NB4 (cell line): ENCODE measurements at regions not wholly inside any gene's neighbourhood (a gene's known extent, or its start where the extent isn't known, plus 50 kb on each side); places are given as distances from the start of the nearest gene placed in this dataset.

ENCODE experiments used
- DNase-seq: peaks from one replicate; pipeline ENCODE4 v3.0.0; 2010; ENCODE audit warnings: low read depth
- H3K4me3 ChIP-seq: one replicate; pipeline ENCODE4 v1.5.1; 2011; ENCODE audit warnings: mild to moderate bottlenecking, low read depth, low read length, moderate library complexity
- MYC ChIP-seq: IDR thresholded peaks from 2 replicates; pipeline ENCODE4 v1.6.1; 2011; ENCODE audit warnings: low read depth, low read length
- POLR2A ChIP-seq: IDR thresholded peaks from 2 replicates; pipeline ENCODE4 v1.6.1; 2011; ENCODE audit warnings: mild to moderate bottlenecking; ENCODE audit not compliant: insufficient read length; ENCODE audit errors: extremely low read depth
- TF ChIP-seq, protein P1 (sequence below): IDR thresholded peaks from 2 replicates; pipeline ENCODE4 v1.6.1; 2011; ENCODE audit warnings: low read depth, low read length
- TF ChIP-seq, protein P2 (sequence below): IDR thresholded peaks from one replicate; pipeline ENCODE4 v1.5.1; 2012; ENCODE audit warnings: low read depth, low read length

DNA sequence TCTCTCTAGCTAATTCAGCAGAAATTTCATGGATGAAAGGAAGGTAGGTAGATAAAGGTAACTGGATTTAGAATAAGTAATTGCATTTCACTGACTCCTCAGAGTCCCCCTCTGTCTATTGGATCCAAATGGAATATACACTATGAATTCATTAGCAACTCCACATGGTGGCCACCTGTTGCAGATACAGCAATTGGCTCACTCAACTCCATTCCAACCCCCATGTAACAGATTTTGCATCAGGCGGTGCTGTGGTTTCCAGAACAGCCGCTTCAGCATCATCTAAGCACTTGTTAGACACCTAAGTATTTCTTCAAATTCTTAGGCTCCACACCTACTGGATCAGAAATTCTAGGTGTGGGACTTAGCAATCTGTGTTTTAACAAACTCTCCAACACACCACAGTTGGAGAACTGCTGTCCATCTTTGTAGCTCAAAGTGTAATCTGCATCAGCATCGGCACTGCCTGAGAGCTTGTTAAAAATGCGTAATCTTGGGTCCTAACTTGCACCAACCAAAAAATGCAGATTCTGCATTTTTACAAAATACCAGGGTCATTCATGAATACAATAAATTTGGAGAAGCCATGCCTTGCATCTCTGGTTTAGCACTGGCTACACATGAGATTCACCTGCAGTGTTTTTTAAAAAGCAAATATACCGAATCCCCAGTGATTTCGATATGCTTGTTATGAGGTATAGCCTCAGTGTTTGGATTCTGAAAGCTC is 413.8 kb upstream of the CD180 start:
- TF ChIP-seq MYC (no peak), POLR2A (no peak)
- TF ChIP-seq, protein P1, sequence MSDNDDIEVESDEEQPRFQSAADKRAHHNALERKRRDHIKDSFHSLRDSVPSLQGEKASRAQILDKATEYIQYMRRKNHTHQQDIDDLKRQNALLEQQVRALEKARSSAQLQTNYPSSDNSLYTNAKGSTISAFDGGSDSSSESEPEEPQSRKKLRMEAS, result no peak
- TF ChIP-seq, protein P2, sequence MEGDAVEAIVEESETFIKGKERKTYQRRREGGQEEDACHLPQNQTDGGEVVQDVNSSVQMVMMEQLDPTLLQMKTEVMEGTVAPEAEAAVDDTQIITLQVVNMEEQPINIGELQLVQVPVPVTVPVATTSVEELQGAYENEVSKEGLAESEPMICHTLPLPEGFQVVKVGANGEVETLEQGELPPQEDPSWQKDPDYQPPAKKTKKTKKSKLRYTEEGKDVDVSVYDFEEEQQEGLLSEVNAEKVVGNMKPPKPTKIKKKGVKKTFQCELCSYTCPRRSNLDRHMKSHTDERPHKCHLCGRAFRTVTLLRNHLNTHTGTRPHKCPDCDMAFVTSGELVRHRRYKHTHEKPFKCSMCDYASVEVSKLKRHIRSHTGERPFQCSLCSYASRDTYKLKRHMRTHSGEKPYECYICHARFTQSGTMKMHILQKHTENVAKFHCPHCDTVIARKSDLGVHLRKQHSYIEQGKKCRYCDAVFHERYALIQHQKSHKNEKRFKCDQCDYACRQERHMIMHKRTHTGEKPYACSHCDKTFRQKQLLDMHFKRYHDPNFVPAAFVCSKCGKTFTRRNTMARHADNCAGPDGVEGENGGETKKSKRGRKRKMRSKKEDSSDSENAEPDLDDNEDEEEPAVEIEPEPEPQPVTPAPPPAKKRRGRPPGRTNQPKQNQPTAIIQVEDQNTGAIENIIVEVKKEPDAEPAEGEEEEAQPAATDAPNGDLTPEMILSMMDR, result no peak
- no peak for DNase-seq
- H3K4me3 ChIP-seq, result no peak overlapping the region

DNA sequence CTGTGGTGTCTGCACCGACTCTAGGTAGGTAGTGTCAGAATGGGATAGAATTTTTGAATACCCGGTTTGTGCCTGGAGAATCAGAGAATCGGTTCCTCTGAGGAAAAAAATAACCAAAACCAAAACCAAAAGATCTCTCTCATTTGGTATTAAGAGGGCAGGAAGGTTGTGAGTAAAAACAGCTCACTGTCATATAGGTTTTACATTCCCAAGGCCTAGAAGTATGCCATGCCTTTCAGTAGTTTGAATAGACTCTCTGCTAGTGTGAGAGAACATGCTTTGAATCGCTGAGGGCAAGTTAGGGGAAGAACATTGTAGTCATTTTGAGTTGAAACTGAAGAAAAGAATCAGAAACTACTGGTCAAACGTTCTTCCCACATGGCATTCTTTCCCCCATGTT is 411.4 kb upstream of the CD180 start:
- no peak overlapping the region for H3K4me3 ChIP-seq
- DNase-seq, result no peak
- TF ChIP-seq, protein P2, result no peak
- TF ChIP-seq POLR2A, result no peak
- TF ChIP-seq MYC, result no peak
- TF ChIP-seq, protein P1, result no peak

DNA sequence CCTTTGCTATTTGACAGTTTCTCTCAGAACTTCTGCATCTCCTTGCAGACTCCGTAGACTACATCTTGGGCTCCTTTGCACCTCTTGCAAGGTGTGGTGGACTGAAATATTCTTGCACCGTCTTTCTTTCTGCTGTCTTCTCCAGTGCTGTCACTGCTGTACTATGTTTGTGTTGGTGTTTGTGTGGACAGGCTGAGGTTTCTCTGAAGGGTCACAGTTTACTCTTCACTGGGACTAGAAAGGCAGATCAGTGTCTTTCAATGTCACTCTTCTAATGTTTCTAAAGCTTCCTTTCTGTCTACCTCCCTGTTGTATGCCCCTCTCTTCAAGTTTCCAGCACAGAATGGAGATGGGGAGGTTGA is 410.0 kb upstream of the CD180 start:
- TF ChIP-seq, protein P1, result no peak
- TF ChIP-seq MYC, result no peak
- TF ChIP-seq, protein P2, result no peak
- TF ChIP-seq POLR2A, result no peak
- no peak overlapping the region for H3K4me3 ChIP-seq
- DNase-seq, result no peak

DNA sequence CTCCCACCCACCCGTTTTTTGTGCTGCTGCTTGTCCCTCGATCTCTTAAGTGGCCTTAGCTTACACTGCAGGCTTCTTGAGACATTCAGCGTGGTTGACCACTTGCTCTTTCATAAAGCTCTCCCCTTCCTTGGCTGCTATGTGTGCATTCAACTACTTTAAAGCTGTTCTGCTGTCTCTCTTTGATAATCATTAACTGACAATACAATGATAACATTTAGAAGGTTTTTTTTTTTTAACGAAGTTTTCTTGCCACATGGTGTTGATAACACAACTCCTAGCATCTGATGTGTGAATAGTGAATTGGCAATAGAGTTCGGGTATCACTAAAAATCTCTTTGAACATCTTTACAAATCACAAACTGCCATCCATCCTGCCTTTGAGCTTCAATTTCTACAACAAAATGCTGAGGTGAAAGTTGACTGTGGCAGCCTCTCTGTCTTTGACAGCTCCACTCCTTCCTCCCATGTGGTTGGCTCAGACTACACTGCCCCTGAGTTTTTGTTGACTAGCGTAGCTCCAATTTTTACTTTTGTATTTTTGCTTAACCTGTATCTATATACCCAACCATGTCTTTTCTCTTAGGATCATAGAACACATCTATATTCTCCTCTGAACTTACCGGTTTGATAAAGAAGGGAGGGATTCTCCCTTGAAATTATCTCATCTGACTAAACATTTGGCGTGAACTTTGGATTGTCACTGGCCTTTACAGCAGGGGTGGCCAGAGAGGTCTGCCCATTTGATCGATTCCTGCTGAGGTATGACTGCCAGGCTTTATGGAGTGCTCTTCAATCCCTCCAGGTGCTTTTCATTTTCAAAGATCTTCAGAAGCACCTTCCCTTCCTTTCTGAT is 409.4 kb upstream of the CD180 start:
- no peak overlapping the region for H3K4me3 ChIP-seq
- TF ChIP-seq, protein P2, result no peak
- TF ChIP-seq POLR2A (no peak), MYC (no peak)
- TF ChIP-seq, protein P1, result no peak
- DNase-seq, result no peak

DNA sequence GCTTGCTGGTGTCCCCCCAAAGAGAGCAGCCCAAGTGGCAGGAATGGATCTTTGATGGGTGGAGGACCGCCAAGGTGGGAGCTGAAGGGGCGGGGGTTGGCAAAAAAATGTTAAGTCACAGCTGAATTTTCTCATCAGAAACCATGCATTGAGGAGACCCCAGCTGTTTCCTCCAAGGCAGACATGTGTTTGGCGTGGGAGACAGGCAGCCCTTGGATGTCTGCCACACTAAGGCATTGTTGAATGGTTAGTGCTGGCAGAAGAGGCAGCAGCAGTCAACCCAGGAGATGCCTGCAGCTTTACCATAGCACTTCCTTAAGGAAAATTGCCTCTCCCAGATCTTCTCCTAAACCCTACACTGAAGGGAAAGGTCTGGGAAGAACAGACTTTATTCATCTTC is 394.9 kb upstream of the CD180 start:
- H3K4me3 ChIP-seq, result no peak overlapping the region
- DNase-seq, result no peak
- TF ChIP-seq, protein P2, result no peak
- TF ChIP-seq, protein P1, result no peak
- no peak for TF ChIP-seq MYC
- TF ChIP-seq POLR2A, result no peak
